ENCODE measurements at regions not wholly inside any gene's neighbourhood (a gene's known extent, or its start where the extent isn't known, plus 50 kb on each side); places are given as distances from the start of the nearest gene placed in this dataset.

GRCh38 chr1:217032715-217033367 is 309.6 kb upstream of the ESRRG start:
- Histone ChIP-seq H3K9ac (ENCODE audit: low read length) (no peak overlapping the region), H3K4me1 (ENCODE audit: insufficient read depth, low read length) (peaks cover 16% of the 10 kb centered on the region), H3K79me2 (ENCODE audit: insufficient read depth, low read length) (no peaks in the 10 kb centered on the region), H3K27ac (ENCODE audit: low read depth, low read length) (no peak overlapping the region), H3K27me3 (ENCODE audit: insufficient read depth, low read length) (no peaks in the 10 kb centered on the region), H3K4me2 (ENCODE audit: low read length) (no peak overlapping the region), H2AFZ (ENCODE audit: low read depth, low read length) (no peak overlapping the region), H4K20me1 (ENCODE audit: insufficient read depth, low read length) (no peaks in the 10 kb centered on the region), H3K36me3 (ENCODE audit: insufficient read depth, low read length) (no peaks in the 10 kb centered on the region), H3K9me3 (ENCODE audit: insufficient read depth, low read depth, low read length) (no peaks in the 10 kb centered on the region), H3K4me3 (ENCODE audit: insufficient read depth, low read depth, low read length) (no peak overlapping the region)
- no peaks in the 10 kb centered on the region for H3K27me3 Mint-ChIP-seq (ENCODE audit: low read depth, unreplicated experiment)
- H3K27ac Mint-ChIP-seq (ENCODE audit: unreplicated experiment), result no peak overlapping the region
- FAIRE-seq (no peak), DNase-seq (ENCODE audit: low read depth) (no peak)
- H3K4me3 Mint-ChIP-seq (ENCODE audit: unreplicated experiment), result no peak overlapping the region
- peaks cover 8% of the 10 kb centered on the region for H3K4me1 Mint-ChIP-seq (ENCODE audit: low read depth, unreplicated experiment)
- no peaks in the 10 kb centered on the region for H3K9me3 Mint-ChIP-seq (ENCODE audit: unreplicated experiment)
- TF ChIP-seq EZH2 (IDR thresholded peaks at IDR 0.05; ENCODE audit: insufficient read depth, low read length), result no peak
- no peak for TF ChIP-seq CTCF (IDR thresholded peaks at IDR 0.05; ENCODE audit: insufficient read depth, low read depth, low read length)
- no peaks in the 10 kb centered on the region for H3K36me3 Mint-ChIP-seq (ENCODE audit: low read depth, unreplicated experiment)

DNA sequence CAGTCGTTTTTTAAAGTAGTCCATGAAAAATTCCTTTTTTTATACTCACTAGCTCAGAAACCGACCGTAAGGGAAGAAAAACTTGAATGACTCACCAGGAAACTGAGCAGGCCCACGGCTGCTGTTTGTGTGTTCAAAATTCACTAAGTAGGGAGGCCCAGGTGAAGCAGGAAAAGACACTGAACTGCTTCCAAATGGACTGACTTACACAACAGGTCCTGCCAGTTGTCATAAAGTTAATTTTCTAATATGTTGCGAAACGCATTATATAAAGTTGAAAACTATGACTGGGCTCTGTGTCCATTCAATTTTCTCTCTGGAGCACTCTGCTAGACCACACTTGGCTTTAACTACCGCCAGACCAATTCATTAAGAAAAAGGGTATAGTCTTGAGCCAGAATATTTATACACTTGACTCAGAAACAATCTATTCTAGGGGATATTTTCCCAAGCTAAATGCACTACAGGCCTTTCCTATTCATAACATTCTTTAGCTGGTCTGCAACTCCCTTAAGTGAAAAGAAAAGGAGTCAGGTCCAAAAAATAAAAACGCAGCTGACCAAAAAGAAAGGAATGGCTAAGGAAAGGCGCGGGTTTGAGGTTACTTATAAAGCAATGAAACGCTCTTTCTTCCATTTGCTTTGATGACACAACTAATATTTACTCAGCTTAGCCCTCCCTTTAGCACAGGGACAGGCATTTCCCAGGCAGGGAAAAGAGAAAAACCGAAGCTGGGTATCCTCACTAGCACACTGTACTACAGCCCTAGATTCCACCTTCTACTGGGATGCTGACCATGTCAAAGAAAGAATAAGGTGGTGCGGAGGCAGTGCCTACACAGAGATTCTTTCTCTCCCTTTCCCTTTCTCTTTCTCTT is 306.3 kb upstream of the ESRRG start:
- Mint-ChIP-seq H3K27me3 (ENCODE audit: low read depth, unreplicated experiment) (no peaks in the 10 kb centered on the region), H3K4me1 (ENCODE audit: low read depth, unreplicated experiment) (peaks cover 19% of the 10 kb centered on the region), H3K9me3 (ENCODE audit: unreplicated experiment) (no peaks in the 10 kb centered on the region), H3K4me3 (ENCODE audit: unreplicated experiment) (no peak overlapping the region), H3K36me3 (ENCODE audit: low read depth, unreplicated experiment) (no peaks in the 10 kb centered on the region), H3K27ac (ENCODE audit: unreplicated experiment) (peak overlapping the region; percentile 66)
- H3K27me3 ChIP-seq (ENCODE audit: insufficient read depth, low read length), result no peaks in the 10 kb centered on the region
- H3K36me3 ChIP-seq (ENCODE audit: insufficient read depth, low read length), result no peaks in the 10 kb centered on the region
- TF ChIP-seq EZH2 (IDR thresholded peaks at IDR 0.05; ENCODE audit: insufficient read depth, low read length) (no peak), CTCF (IDR thresholded peaks at IDR 0.05; ENCODE audit: insufficient read depth, low read depth, low read length) (no peak)
- FAIRE-seq, result no peak
- H3K79me2 ChIP-seq (ENCODE audit: insufficient read depth, low read length), result no peaks in the 10 kb centered on the region
- peak overlapping the region; percentile 57 for H2AFZ ChIP-seq (ENCODE audit: low read depth, low read length)
- H3K9ac ChIP-seq (ENCODE audit: low read length), result peak overlapping the region; percentile 50
- H3K4me1 ChIP-seq (ENCODE audit: insufficient read depth, low read length), result peaks cover 16% of the 10 kb centered on the region
- no peak overlapping the region for H3K4me3 ChIP-seq (ENCODE audit: insufficient read depth, low read depth, low read length)
- peak; percentile 86 for DNase-seq (ENCODE audit: low read depth)
- peak overlapping the region; percentile 69 for H3K4me2 ChIP-seq (ENCODE audit: low read length)
- peak overlapping the region; percentile 73 for H3K27ac ChIP-seq (ENCODE audit: low read depth, low read length)
- no peaks in the 10 kb centered on the region for H4K20me1 ChIP-seq (ENCODE audit: insufficient read depth, low read length)
- no peaks in the 10 kb centered on the region for H3K9me3 ChIP-seq (ENCODE audit: insufficient read depth, low read depth, low read length)
